NCI-H128 (cell line): ENCODE measurements at regions not wholly inside any gene's neighbourhood (a gene's known extent, or its start where the extent isn't known, plus 50 kb on each side); places are given as distances from the start of the nearest gene placed in this dataset.
"Not testable (repeated sequence)": the region's sequence is repeated elsewhere in the genome, so short reads cannot be mapped to it uniquely, and the experiment has no call there.

Experiments
- DNase-seq: peaks from one replicate; lab custom pipeline; 2025; ENCODE audit not compliant: unreplicated experiment; lab: John Stamatoyannopoulos, UW

DNA sequence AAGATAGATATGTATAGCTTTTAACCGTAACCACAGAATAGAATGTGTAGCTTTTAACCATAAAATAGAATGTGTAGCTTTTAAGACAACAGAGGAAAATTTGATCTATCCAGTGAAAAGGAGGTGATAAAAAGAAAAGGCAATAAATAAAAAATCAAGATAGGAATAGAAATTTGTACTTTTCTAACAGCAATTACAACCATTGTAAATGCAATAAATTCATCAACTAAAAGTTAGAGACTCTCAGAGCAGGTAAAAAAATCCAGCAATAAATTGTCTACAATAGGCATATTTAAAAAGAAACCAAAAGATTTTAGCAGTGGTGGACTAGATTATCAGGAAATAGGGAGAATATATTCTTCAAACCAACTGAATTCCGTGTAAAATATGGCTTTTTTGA lies 63.8 kb upstream of the ABHD2 start:
- DNase-seq, result no peak

DNA sequence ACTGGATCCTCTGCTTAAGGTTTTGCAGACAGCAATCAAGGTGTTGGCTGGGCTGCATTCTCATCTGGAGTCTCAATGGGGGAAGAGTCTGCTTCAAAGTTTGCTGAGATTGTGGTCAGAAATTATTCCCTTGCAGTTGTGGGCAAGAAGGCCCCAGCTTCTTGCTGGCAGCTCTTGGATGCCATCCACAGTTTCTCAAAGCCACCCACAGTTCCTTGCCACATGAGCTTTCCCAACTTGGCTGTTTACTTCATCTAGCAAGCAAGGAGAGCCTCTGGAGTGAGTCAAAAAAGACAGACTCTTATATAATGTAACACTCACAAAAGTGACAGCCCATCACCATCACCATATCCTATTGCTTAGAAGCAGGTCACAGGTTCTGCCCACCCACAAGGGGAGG lies 62.1 kb upstream of the ABHD2 start:
- DNase-seq, result no peak

DNA sequence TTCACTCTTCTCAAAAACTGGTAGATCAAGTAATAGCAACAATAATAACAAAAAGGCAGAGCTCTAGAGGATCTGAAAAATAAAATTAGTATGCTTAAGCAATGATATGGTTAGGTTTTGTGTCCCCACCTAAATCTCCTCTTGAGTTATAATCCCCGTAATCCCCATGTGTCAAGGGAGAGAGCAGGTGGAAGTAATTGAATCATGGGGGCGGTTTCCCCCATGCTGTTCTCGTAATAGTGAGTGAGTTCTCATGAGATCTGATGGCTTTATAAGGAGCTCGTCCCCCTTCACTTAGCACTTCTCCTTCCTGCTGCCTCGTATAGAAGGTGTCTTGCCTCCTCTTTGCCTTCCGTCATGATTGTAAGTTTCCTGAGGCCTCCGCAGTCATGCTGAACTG lies 60.2 kb upstream of the ABHD2 start:
- no peak for DNase-seq

- DNase-seq, result no peak
Measured at GRCh38 chr15:89030311-89030710, 57.9 kb upstream of the ABHD2 start.

GRCh38 chr15:89031637-89032285 lies 56.5 kb upstream of the ABHD2 start:
- DNase-seq, result not testable (repeated sequence)

- DNase-seq, result no peak
Measured at GRCh38 chr15:89034305-89034704, 54.0 kb upstream of the ABHD2 start.

GRCh38 chr15:89035150-89035549 lies 53.1 kb upstream of the ABHD2 start:
- DNase-seq, result no peak

DNA sequence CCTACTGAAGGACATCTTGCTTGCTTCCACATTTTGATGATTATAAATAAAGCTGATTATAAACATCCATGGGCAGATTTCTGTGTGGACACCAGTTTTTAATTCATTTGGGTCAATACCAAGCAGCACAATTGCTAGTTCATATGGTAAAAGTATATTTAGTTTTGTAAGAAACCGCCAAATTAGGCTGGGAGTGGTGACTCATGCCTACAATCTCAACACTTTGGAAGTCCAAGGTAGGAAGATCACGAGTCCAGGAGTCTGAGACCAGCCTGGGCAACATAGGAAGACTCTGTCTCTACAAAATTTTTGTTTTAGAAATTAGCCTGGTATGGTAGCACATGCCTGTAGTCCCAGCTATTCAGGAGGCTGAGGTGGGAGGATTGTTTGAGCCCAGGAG lies 52.6 kb upstream of the ABHD2 start:
- DNase-seq, result no peak

DNA sequence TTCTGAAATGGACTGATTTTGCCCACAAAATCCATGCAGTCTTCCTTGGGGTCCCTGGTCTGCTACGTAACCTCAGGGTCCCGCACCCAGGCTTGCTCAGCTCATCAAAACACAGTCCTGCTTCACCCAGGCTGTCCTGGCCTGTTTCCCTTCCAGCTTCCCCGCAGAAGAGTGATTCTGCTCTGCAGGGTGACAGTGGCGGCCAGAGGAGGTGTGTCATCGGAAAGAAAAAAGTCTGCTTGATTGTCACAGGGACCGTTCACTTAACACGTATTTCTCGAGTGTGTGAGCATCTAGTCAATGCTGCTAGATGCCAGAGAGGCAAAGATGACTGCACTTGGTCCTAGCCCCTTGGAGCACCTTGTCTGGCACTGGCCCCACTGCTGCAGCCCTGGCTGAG lies 50.1 kb upstream of the ABHD2 start:
- no peak for DNase-seq
